ENCODE measurements at regions not wholly inside any gene's neighbourhood (a gene's known extent, or its start where the extent isn't known, plus 50 kb on each side); places are given as distances from the start of the nearest gene placed in this dataset.
A peak's percentile ranks its signal among the peaks of the same experiment; 100 is the strongest.

GRCh38 chr9:136611606-136612005 lies 51.1 kb upstream of the EGFL7 start:
- Mint-ChIP-seq H3K27me3 (ENCODE audit: low read depth) (peaks cover 6% of the 10 kb centered on the region), H3K4me1 (ENCODE audit: low read depth) (no peaks in the 10 kb centered on the region), H3K4me3 (no peak overlapping the region), H3K9me3 (no peaks in the 10 kb centered on the region), H3K36me3 (ENCODE audit: insufficient read depth) (no peaks in the 10 kb centered on the region)
- ATAC-seq (no peak), DNase-seq (no peak)

- Mint-ChIP-seq H3K36me3 (ENCODE audit: insufficient read depth) (no peaks in the 10 kb centered on the region), H3K4me3 (no peak overlapping the region), H3K27me3 (ENCODE audit: low read depth) (peaks cover 6% of the 10 kb centered on the region), H3K9me3 (no peaks in the 10 kb centered on the region), H3K4me1 (ENCODE audit: low read depth) (no peaks in the 10 kb centered on the region)
- no peak for ATAC-seq
- DNase-seq: no peak
Measured at GRCh38 chr9:136611119-136611518, 51.6 kb upstream of the EGFL7 start.

GRCh38 chr9:136610426-136610825 lies 52.3 kb upstream of the EGFL7 start:
- no peak overlapping the region for H3K4me3 Mint-ChIP-seq
- ATAC-seq (no peak), DNase-seq (no peak)
- H3K27me3 Mint-ChIP-seq (ENCODE audit: low read depth): peaks cover 9% of the 10 kb centered on the region
- H3K9me3 Mint-ChIP-seq: no peaks in the 10 kb centered on the region
- H3K36me3 Mint-ChIP-seq (ENCODE audit: insufficient read depth): no peaks in the 10 kb centered on the region
- H3K4me1 Mint-ChIP-seq (ENCODE audit: low read depth): no peaks in the 10 kb centered on the region

GRCh38 chr9:136609838-136610311 lies 52.8 kb upstream of the EGFL7 start:
- Mint-ChIP-seq H3K9me3 (no peaks in the 10 kb centered on the region), H3K27me3 (ENCODE audit: low read depth) (peaks cover 11% of the 10 kb centered on the region), H3K4me1 (ENCODE audit: low read depth) (no peaks in the 10 kb centered on the region), H3K4me3 (no peak overlapping the region), H3K36me3 (ENCODE audit: insufficient read depth) (no peaks in the 10 kb centered on the region)
- DNase-seq (no peak), ATAC-seq (no peak)

DNA sequence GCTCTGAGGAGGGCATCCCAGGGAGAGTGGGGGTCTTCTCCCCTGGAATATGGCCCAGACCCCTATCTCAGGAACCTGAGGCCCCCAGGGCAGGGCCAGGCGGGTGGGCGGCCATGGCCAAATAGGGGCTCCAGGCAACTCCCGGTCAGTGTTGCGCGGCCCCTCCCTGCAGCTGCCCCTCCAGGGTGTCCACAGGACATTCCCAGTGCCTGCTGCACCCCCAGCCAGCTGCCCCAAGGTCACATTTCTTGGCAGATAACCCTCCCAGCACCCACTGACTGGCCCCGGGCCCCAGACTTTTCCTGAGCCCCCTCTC lies 53.6 kb upstream of the EGFL7 start:
- ATAC-seq (no peak), DNase-seq (no peak)
- H3K36me3 Mint-ChIP-seq (ENCODE audit: insufficient read depth): no peaks in the 10 kb centered on the region
- no peaks in the 10 kb centered on the region for H3K4me1 Mint-ChIP-seq (ENCODE audit: low read depth)
- no peak overlapping the region for H3K4me3 Mint-ChIP-seq
- H3K27me3 Mint-ChIP-seq (ENCODE audit: low read depth): peaks cover 14% of the 10 kb centered on the region
- no peaks in the 10 kb centered on the region for H3K9me3 Mint-ChIP-seq

DNA sequence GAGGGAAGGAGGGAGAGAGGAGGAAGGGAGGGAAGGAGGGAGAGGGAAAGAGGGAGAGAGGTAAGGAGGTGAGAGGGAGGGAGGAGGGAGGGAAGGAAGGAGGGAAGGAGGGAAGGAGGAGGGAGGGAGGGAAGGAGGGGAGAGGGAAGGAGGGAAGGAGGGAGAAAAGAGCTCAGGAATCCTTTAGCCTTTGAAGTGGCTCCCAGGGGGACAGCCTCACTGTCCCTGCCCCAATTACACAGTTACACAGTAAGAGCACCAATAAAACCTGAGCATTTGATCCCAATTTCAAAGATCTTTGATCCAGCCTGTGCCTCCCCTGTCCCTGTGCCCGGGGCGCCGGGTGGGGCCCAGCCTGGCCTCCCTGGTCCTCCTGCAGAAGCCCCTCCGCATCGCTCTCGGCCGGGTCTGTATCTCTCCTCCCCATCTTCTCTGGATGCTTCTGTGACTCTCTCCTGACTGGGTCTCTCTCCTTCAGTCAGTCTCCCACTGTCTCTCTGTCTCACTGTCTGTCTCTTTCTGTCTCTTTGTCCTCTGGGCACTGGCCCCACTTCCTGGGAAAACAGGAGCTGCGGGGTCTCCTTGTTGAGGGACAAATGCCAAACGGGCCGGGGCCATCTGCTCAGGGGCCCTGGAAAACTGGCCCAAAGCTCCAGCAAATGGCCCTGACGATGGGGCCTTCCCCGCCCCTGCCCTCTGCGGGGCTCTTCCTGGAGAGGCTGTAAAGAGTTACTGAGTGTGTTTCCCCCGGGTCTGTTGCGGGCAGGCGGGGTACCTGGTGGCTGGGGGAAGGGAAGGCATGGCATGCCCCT lies 54.2 kb upstream of the EGFL7 start:
- ATAC-seq: no peak
- DNase-seq: no peak
- no peaks in the 10 kb centered on the region for H3K36me3 Mint-ChIP-seq (ENCODE audit: insufficient read depth)
- peaks cover 18% of the 10 kb centered on the region for H3K27me3 Mint-ChIP-seq (ENCODE audit: low read depth)
- no peak overlapping the region for H3K4me3 Mint-ChIP-seq
- no peaks in the 10 kb centered on the region for H3K9me3 Mint-ChIP-seq
- no peaks in the 10 kb centered on the region for H3K4me1 Mint-ChIP-seq (ENCODE audit: low read depth)

DNA sequence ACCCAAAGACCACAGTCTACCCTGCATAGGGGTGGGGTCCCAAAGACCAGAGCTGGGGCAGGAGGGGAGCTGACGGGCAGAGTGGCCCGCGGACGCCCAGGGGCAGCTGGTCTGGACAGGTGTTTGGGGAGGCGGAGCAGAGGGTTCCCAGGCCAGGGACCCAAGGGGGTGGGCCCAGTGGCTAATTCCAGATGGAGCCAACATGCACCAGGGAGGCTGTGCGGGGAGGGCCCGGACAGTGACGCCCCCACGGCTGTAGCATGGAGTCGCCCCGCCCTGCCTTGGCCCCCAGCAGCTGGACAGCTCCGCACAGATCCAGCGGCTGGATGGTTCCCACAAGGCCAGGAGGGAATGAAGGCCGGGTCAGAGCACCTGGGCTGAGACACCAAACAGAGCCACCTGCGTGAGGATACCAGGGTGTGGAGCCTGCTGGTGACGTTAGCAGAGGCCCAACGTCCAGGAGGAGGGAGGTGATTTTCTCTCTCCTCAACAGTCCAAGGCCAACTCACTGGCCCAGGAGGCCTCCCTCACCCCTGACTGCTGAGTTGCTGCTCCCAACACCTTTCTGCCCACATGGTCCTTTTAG lies 55.3 kb upstream of the EGFL7 start:
- no peaks in the 10 kb centered on the region for H3K36me3 Mint-ChIP-seq (ENCODE audit: insufficient read depth)
- no peaks in the 10 kb centered on the region for H3K4me1 Mint-ChIP-seq (ENCODE audit: low read depth)
- peaks cover 27% of the 10 kb centered on the region for H3K27me3 Mint-ChIP-seq (ENCODE audit: low read depth)
- no peak for DNase-seq
- ATAC-seq: peak in 1 of 2 donors; percentile 10
- H3K4me3 Mint-ChIP-seq: no peak overlapping the region
- H3K9me3 Mint-ChIP-seq: no peaks in the 10 kb centered on the region

- Mint-ChIP-seq H3K27me3 (ENCODE audit: low read depth) (peaks cover 30% of the 10 kb centered on the region), H3K4me3 (no peak overlapping the region)
- no peak for ATAC-seq
Measured at GRCh38 chr9:136606687-136607333, 55.9 kb upstream of the EGFL7 start.

DNA sequence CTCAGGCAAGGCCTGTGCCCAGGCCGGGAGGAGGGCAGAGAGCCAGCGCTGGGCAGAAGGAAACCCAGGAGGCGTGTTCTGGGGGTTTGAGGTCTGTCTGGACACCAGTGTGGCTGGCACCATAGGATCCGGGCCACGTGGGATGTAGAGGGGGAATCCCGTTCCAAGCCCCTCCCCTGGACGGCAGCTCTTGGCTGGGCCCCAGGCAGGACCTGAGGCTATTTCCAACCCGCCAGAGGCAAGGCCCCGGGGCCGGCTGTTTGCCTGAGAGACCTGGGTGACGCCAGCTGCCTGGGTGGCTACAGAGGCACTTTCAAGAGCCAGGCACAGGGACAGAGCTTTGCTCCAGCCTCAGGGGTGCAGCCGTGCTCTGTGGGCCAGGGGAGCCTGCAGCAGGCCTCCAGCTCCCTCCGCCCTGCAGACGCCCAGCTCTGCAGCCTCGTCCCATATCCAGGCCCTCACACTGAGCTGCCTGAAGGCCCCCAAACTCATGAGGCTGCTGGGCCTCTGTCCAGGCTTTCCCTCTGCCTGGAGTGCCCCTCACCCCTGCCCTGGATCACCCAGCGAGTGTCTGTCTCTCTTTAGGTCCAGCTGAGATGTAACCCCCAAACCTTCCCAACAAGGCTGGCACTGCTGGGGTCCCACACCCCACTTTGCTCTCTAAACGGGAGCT lies 56.6 kb upstream of the EGFL7 start:
- H3K4me3 Mint-ChIP-seq: no peak overlapping the region
- no peaks in the 10 kb centered on the region for H3K9me3 Mint-ChIP-seq
- no peaks in the 10 kb centered on the region for H3K36me3 Mint-ChIP-seq (ENCODE audit: insufficient read depth)
- ATAC-seq: no peak
- peaks cover 31% of the 10 kb centered on the region for H3K27me3 Mint-ChIP-seq (ENCODE audit: low read depth)
- H3K4me1 Mint-ChIP-seq (ENCODE audit: low read depth): no peaks in the 10 kb centered on the region
- DNase-seq: no peak

More at GRCh38 chr9:136606687-136607333, 55.9 kb upstream of the EGFL7 start:
- Mint-ChIP-seq H3K4me1 (ENCODE audit: low read depth) (no peaks in the 10 kb centered on the region), H3K36me3 (ENCODE audit: insufficient read depth) (no peaks in the 10 kb centered on the region), H3K9me3 (no peaks in the 10 kb centered on the region)
- DNase-seq: no peak

DNA sequence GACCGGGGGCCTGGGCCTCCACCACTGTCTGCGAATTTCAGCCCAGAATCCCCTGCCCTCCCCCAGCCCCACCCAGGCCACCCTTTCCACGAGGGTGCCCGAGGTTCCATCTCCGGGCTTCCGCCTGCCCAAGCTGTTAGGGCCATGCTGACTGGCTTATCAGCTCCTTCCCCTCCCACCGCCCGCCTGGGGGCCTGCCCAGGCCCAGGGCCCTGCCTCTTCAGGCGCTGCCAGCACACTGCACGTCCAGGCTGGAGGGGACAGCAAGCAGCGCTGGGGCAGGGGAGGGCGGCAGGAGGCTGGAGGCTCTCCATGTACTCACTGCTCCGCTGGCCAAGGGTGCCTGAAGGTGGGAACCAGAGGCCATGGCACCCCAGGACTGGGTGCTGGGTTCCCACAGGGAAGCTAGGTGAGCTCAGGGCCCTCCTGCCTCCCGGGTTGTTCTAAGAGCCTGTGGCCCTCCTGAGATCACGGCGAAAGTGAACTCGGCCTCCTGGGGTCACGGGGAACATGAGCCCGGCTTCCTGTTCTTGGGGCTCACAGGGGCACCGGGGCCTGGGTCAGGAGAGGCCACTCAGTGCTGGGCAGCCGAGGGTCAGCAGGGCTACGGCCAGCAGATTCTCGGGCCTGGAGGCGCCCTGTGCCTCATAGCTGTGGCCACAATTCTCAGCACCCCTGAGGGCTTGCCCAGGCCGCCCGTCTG lies 57.7 kb upstream of the EGFL7 start:
- no peaks in the 10 kb centered on the region for H3K4me1 Mint-ChIP-seq (ENCODE audit: low read depth)
- H3K9me3 Mint-ChIP-seq: no peaks in the 10 kb centered on the region
- no peak for DNase-seq
- H3K27me3 Mint-ChIP-seq (ENCODE audit: low read depth): peaks cover 31% of the 10 kb centered on the region
- no peaks in the 10 kb centered on the region for H3K36me3 Mint-ChIP-seq (ENCODE audit: insufficient read depth)
- no peak overlapping the region for H3K4me3 Mint-ChIP-seq
- no peak for ATAC-seq

GRCh38 chr9:136603901-136604814 lies 58.3 kb upstream of the NOTCH1 start:
- no peaks in the 10 kb centered on the region for H3K9me3 Mint-ChIP-seq
- peaks cover 32% of the 10 kb centered on the region for H3K27me3 Mint-ChIP-seq (ENCODE audit: low read depth)
- no peak for DNase-seq
- no peaks in the 10 kb centered on the region for H3K36me3 Mint-ChIP-seq (ENCODE audit: insufficient read depth)
- ATAC-seq: no peak
- no peaks in the 10 kb centered on the region for H3K4me1 Mint-ChIP-seq (ENCODE audit: low read depth)
- no peak overlapping the region for H3K4me3 Mint-ChIP-seq

DNA sequence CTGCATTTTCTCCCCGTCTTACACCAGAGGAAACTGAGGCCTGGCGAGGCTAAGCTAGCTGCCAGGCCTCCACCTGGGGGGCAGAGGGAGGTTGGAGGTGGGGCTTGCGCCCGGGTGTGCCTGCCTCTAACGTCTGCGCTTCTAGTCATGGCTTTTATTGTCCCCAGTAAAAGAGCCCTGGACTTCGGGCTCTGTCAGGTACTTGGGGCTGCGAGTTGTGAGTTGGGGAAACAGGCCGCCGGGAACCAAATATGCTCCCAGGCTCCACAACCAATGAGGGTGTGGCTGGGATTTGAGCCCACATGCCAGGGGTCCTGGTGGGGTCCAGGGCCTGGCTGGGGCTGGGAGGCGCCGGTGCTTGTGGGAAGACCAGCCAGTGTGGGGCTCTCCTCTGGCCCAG lies 57.4 kb upstream of the NOTCH1 start:
- Mint-ChIP-seq H3K36me3 (ENCODE audit: insufficient read depth) (no peaks in the 10 kb centered on the region), H3K4me3 (no peak overlapping the region), H3K4me1 (ENCODE audit: low read depth) (no peaks in the 10 kb centered on the region), H3K27me3 (ENCODE audit: low read depth) (peaks cover 30% of the 10 kb centered on the region), H3K9me3 (no peaks in the 10 kb centered on the region)
- no peak for ATAC-seq
- no peak for DNase-seq

- Mint-ChIP-seq H3K4me1 (ENCODE audit: low read depth) (no peaks in the 10 kb centered on the region), H3K27me3 (ENCODE audit: low read depth) (peaks cover 27% of the 10 kb centered on the region)
Measured at GRCh38 chr9:136602193-136602885, 56.5 kb upstream of the NOTCH1 start.

More at GRCh38 chr9:136602193-136602885, 56.5 kb upstream of the NOTCH1 start:
- DNase-seq (no peak), ATAC-seq (no peak)
- Mint-ChIP-seq H3K36me3 (ENCODE audit: insufficient read depth) (no peaks in the 10 kb centered on the region), H3K4me3 (no peak overlapping the region), H3K9me3 (no peaks in the 10 kb centered on the region)
